ENCODE measurements at regions not wholly inside any gene's neighbourhood (a gene's known extent, or its start where the extent isn't known, plus 50 kb on each side); places are given as distances from the start of the nearest gene placed in this dataset.

DNA sequence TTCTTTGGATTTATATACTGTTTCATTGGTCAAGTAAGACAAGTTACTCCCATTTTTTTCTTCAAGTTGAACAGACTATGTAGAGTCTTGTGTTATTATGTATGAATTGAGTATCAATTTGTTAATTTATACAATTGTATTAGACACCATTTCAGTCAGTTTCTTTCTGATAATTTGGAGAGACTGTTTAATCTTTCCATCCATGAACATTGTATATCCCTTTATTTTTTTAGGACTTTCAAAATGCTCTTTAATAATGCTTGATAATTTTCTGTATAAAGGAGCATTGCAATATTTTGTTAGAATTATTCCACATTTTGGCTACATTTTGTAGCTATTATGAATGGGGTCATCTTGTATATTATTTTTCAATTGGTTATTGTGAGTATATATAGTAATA lies 69.1 kb upstream of the PJA2 start:
- Histone ChIP-seq H3K9me3 (no peaks in the 10 kb centered on the region), H3K36me3 (no peaks in the 10 kb centered on the region), H3K4me3 (no peak overlapping the region), H3K4me1 (no peaks in the 10 kb centered on the region), H3K27me3 (no peaks in the 10 kb centered on the region), H3K27ac (no peak overlapping the region)
- no peak for TF ChIP-seq POLR2A (IDR thresholded peaks at IDR 0.05)
- TF ChIP-seq, protein P1, sequence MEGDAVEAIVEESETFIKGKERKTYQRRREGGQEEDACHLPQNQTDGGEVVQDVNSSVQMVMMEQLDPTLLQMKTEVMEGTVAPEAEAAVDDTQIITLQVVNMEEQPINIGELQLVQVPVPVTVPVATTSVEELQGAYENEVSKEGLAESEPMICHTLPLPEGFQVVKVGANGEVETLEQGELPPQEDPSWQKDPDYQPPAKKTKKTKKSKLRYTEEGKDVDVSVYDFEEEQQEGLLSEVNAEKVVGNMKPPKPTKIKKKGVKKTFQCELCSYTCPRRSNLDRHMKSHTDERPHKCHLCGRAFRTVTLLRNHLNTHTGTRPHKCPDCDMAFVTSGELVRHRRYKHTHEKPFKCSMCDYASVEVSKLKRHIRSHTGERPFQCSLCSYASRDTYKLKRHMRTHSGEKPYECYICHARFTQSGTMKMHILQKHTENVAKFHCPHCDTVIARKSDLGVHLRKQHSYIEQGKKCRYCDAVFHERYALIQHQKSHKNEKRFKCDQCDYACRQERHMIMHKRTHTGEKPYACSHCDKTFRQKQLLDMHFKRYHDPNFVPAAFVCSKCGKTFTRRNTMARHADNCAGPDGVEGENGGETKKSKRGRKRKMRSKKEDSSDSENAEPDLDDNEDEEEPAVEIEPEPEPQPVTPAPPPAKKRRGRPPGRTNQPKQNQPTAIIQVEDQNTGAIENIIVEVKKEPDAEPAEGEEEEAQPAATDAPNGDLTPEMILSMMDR (IDR thresholded peaks at IDR 0.05), result no peak
- no peak for TF ChIP-seq EP300 (IDR thresholded peaks at IDR 0.05)
- no peak for DNase-seq (ENCODE audit: low spot score in 2 of 2)

DNA sequence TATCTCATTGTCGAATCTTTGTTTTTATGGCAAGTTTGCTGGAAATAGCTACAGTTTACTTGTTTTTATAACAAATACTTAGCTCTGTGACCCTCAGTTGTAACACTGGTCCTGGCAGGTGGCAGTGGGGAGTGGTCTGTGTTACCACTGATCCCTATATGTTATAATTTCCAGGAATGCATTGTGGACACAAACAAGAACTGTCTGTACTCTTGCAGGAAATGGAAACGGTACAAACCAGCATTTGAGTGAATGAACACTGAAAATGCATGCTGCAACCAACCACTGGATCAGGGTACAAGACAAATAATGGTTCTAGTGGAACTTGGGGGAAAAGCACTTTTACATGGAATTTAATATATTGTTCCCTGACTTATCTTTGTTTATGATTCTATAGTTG lies 66.5 kb upstream of the PJA2 start:
- H3K27me3 ChIP-seq, result no peaks in the 10 kb centered on the region
- TF ChIP-seq POLR2A (IDR thresholded peaks at IDR 0.05) (no peak), EP300 (IDR thresholded peaks at IDR 0.05) (no peak)
- TF ChIP-seq, protein P1 (IDR thresholded peaks at IDR 0.05), result no peak
- H3K27ac ChIP-seq, result no peak overlapping the region
- WGBS, 2 donors, result 65 to 81% methylated on average over 2 of the region's 2 CpGs
- no peak for DNase-seq (ENCODE audit: low spot score in 2 of 2)
- no peaks in the 10 kb centered on the region for H3K9me3 ChIP-seq
- no peak overlapping the region for H3K4me3 ChIP-seq
- H3K4me1 ChIP-seq, result no peaks in the 10 kb centered on the region
- no peaks in the 10 kb centered on the region for H3K36me3 ChIP-seq

DNA sequence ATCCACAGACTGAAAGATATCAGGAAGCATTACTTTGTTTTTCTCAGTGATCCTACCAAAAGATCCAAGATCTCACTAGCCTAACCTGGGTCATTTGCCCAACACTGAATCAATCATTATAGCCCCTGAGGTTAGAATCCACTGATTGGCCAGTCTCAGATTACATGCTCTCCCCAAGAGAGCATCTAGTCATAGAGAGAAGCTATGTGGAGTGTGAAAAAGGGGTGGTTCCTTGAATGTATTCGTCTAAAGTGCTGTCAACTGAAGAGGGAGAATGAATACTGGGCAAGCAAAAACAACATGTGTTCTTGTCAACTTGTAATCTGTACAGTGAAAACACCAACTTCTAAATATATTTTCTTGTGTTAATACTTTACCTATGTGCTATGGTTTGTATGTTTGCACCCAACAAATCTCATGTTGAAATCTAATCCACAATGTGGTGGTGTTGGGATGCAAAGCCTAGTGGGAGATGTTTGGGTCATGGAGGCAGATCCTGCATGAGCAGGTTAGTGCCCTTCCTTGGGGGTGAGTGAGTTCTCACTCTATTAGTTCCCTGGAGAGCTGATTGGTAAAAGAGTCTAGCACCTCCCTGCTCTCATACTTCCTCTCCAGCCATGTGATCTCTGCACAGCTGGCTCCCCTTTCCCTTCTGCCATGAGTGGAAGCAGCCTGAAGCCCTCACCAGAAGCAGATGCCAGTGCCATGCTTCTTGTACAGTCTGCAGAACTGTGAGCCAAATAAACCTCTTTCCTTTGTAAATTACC lies 60.3 kb upstream of the PJA2 start:
- WGBS, 2 donors, result 71 to 82% methylated on average over 1 of the region's 1 CpG
- peaks cover 0 to 12% (median 2%) of the 10 kb centered on the region in 4 donors for H3K4me1 ChIP-seq
- H3K36me3 ChIP-seq, result no peaks in the 10 kb centered on the region
- no peak overlapping the region for H3K4me3 ChIP-seq
- no peak for DNase-seq (ENCODE audit: low spot score in 2 of 2)
- H3K27ac ChIP-seq, result no peak overlapping the region
- no peaks in the 10 kb centered on the region for H3K27me3 ChIP-seq
- H3K9me3 ChIP-seq, result no peaks in the 10 kb centered on the region
- TF ChIP-seq, protein P1 (IDR thresholded peaks at IDR 0.05), result no peak
- TF ChIP-seq EP300 (IDR thresholded peaks at IDR 0.05), result no peak
- TF ChIP-seq POLR2A (IDR thresholded peaks at IDR 0.05), result no peak

DNA sequence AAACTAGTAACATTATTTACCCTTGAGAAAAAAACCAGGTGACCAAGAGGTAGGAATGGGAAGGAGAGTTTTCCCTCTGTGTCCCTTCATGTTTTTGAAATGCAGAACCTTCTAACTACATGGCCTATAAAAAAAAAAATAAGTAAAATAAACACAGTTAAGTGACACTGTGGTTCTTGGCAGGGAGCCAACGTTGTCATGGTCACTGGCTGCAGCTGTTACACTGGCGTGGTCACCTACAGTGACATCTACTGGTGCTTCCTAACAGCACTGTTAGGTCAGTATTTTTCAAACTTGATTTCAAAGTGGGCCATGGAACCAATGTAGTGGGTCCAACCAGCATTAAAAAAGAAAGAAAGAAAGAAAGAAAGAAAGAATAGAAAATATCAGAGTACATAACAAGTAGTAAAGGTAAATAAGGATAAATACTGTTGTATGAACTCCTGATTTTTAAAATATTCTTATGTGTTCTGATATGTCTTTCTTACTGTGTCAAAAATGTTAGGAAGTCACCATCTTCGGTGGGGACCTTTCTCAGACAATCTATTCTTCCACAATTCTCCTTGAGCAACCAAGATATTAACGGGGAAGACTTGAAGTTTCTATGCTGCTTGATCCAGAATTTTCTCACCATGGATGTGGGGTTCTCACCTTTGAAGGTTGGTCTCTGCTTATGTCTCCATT lies 59.1 kb upstream of the PJA2 start:
- peaks cover 0 to 12% (median 2%) of the 10 kb centered on the region in 4 donors for H3K4me1 ChIP-seq
- WGBS, 2 donors, result 36 to 45% methylated on average over 4 of the region's 4 CpGs
- no peaks in the 10 kb centered on the region for H3K9me3 ChIP-seq
- no peaks in the 10 kb centered on the region for H3K27me3 ChIP-seq
- TF ChIP-seq, protein P1 (IDR thresholded peaks at IDR 0.05), result peak; percentile 68 to 76 (median 71)
- TF ChIP-seq POLR2A (IDR thresholded peaks at IDR 0.05), result no peak
- peak in 1 of 2 donors; percentile 78 for TF ChIP-seq EP300 (IDR thresholded peaks at IDR 0.05)
- H3K27ac ChIP-seq, result no peak overlapping the region
- H3K4me3 ChIP-seq, result no peak overlapping the region
- H3K36me3 ChIP-seq, result no peaks in the 10 kb centered on the region
- DNase-seq (ENCODE audit: low spot score in 2 of 2), result peak; percentile 95 to 99

DNA sequence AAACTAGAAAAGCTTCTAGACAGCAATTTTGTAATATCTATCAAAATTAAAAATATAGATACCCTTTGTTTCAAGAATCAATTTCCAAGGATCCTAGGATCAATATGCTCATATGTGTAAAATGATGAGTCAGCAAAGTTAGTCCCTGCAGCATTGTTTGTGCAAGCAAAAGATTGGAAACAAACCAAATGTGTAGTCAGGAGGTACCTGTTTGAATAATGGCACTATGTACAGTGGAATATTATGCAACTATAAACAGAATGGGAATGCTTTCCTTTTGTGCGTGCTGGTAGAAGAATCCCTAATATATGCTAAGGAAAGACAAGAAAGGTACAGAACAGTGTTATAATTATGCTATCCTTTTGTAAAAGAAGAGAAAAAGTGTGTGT lies 58.5 kb upstream of the PJA2 start:
- TF ChIP-seq, protein P1 (IDR thresholded peaks at IDR 0.05), result no peak
- TF ChIP-seq POLR2A (IDR thresholded peaks at IDR 0.05), result no peak
- no peak for TF ChIP-seq EP300 (IDR thresholded peaks at IDR 0.05)
- Histone ChIP-seq H3K9me3 (no peaks in the 10 kb centered on the region), H3K4me1 (peaks cover 0 to 12% (median 2%) of the 10 kb centered on the region in 4 donors), H3K27ac (no peak overlapping the region), H3K27me3 (no peaks in the 10 kb centered on the region), H3K36me3 (no peaks in the 10 kb centered on the region), H3K4me3 (no peak overlapping the region)
- no peak for DNase-seq (ENCODE audit: low spot score in 2 of 2)
- 83 to 91% methylated on average over 1 of the region's 1 CpG for WGBS, 2 donors
